ENCODE measurements at regions not wholly inside any gene's neighbourhood (a gene's known extent, or its start where the extent isn't known, plus 50 kb on each side); places are given as distances from the start of the nearest gene placed in this dataset.

GRCh38 chr21:26281506-26281905, 110.9 kb upstream of the APP start (continued):
- no peak for TF ChIP-seq BCL6B (tag by site-specific recombination; IDR thresholded peaks at IDR 0.05)
- TF ChIP-seq EGR2 (tag by site-specific recombination; IDR thresholded peaks at IDR 0.05; ENCODE audit: low read depth), result no peak
- TF ChIP-seq ZIC2 (tag by site-specific recombination; IDR thresholded peaks at IDR 0.05), result no peak
- TF ChIP-seq ZBTB21 (tag by site-specific recombination; IDR thresholded peaks at IDR 0.05), result no peak
- TF ChIP-seq ZNF37A (tag by site-specific recombination; IDR thresholded peaks at IDR 0.05), result no peak
- TF ChIP-seq ZNF404 (tag by site-specific recombination; IDR thresholded peaks at IDR 0.05), result no peak

DNA sequence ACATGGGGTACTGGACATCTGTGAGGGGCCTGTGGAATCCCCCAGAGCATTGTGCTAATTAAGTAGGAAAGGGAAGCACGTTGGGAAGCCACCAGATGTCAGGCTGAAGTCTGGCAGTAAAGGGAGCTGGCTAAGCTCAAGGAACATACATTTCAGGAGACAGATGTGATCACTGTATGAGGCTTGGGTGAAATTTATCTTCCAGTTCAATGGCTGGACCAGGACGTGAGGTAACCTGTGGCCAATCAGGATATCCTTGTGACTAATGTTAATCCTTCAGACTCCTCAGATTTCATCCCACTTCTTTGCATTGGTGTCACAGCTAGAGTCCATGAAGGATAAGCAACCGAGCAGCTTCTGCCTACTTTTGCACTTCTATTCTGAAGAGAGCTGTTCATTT, 110.2 kb upstream of the APP start:
- ChIA-PET CTCF (interaction anchor here (0.6 kb wide), 1 partner anchor 387 kb away, joined by 3 read pairs; no protein-coding TSS in a partner anchor), POLR2A (no interaction called here)
- no peaks in the 10 kb centered on the region for H3K9me3 ChIP-seq (ENCODE audit: control insufficient read depth, insufficient read depth, low read depth, low read length)
- no peak overlapping the region for H3K4me3 ChIP-seq (ENCODE audit: low read depth, low read length)
- H3K27ac ChIP-seq (ENCODE audit: extremely low read depth, low read depth, low read length), result no peak overlapping the region
- H3K4me1 ChIP-seq (ENCODE audit: control insufficient read depth, insufficient read depth, low read length), result no peaks in the 10 kb centered on the region; the same call in 1 of the 2 replicates
- no peaks in the 10 kb centered on the region for H3K36me3 ChIP-seq (ENCODE audit: control insufficient read depth in 2 of 2, insufficient read depth in 1 of 2, low read length in 2 of 2)
- peak; percentile 94; the same call in 1 of the 2 replicates for TF ChIP-seq MYNN (tag by site-specific recombination; IDR thresholded peaks at IDR 0.05; ENCODE audit: borderline replicate concordance)
- TF ChIP-seq ZNF114 (tag by site-specific recombination; IDR thresholded peaks at IDR 0.05), result no peak
- TF ChIP-seq ZNF335 (tag by site-specific recombination; conservative IDR thresholded peaks at IDR 0.05), result 0 out of 2 replicates have a peak, but pooled peaks have one; percentile 8
- TF ChIP-seq ZFP3 (tag by site-specific recombination; IDR thresholded peaks at IDR 0.05; ENCODE audit: low read depth), result no peak
- TF ChIP-seq ZNF585B (tag by site-specific recombination; IDR thresholded peaks at IDR 0.05), result no peak
- TF ChIP-seq ZNF654 (tag by site-specific recombination; IDR thresholded peaks at IDR 0.05; ENCODE audit: low read depth), result 0 out of 2 replicates have a peak, but pooled peaks have one; percentile 7
- peak; percentile 33; the same call in 1 of the 2 replicates for TF ChIP-seq TRIM28 (IDR thresholded peaks at IDR 0.05; ENCODE audit: borderline replicate concordance, low read length)

GRCh38 chr21:26280148-26280547, 109.6 kb upstream of the APP start:
- ChIA-PET CTCF (interaction anchor here (0.6 to 0.7 kb wide), 3 partner anchors 388 to 672 kb away, joined by 3 read pairs; no protein-coding TSS in a partner anchor), POLR2A (no interaction called here)
- no peaks in the 10 kb centered on the region for H3K9me3 ChIP-seq (ENCODE audit: control insufficient read depth, insufficient read depth, low read depth, low read length)
- TF ChIP-seq ZNF433 (tag by site-specific recombination; IDR thresholded peaks at IDR 0.05; ENCODE audit: low read depth) (no peak), ZBTB7A (tag by site-specific recombination; IDR thresholded peaks at IDR 0.05; ENCODE audit: low read depth) (no peak), ZNF830 (tag by site-specific recombination; IDR thresholded peaks at IDR 0.05; ENCODE audit: low read depth) (no peak), PRDM1 (tag by site-specific recombination; IDR thresholded peaks at IDR 0.05) (no peak), ZNF404 (tag by site-specific recombination; IDR thresholded peaks at IDR 0.05) (no peak), ZNF707 (tag by site-specific recombination; IDR thresholded peaks at IDR 0.05) (no peak), GLIS2 (tag by site-specific recombination; IDR thresholded peaks at IDR 0.05) (no peak), ZNF211 (tag by site-specific recombination; IDR thresholded peaks at IDR 0.05; ENCODE audit: low read depth) (no peak)
- H3K36me3 ChIP-seq (ENCODE audit: control insufficient read depth in 2 of 2, insufficient read depth in 1 of 2, low read length in 2 of 2), result no peaks in the 10 kb centered on the region
- no peak overlapping the region for H3K4me3 ChIP-seq (ENCODE audit: low read depth, low read length)
- H3K4me1 ChIP-seq (ENCODE audit: control insufficient read depth, insufficient read depth, low read length), result no peaks in the 10 kb centered on the region; the same call in 1 of the 2 replicates
- H3K27ac ChIP-seq (ENCODE audit: extremely low read depth, low read depth, low read length), result no peak overlapping the region

GRCh38 chr21:26275801-26276200, 105.2 kb upstream of the APP start:
- Histone ChIP-seq H3K36me3 (ENCODE audit: control insufficient read depth in 2 of 2, insufficient read depth in 1 of 2, low read length in 2 of 2) (no peaks in the 10 kb centered on the region), H3K4me3 (ENCODE audit: low read depth, low read length) (no peak overlapping the region), H3K27ac (ENCODE audit: extremely low read depth, low read depth, low read length) (no peak overlapping the region), H3K9me3 (ENCODE audit: control insufficient read depth, insufficient read depth, low read depth, low read length) (no peaks in the 10 kb centered on the region; the same call in 1 of the 2 replicates), H3K4me1 (ENCODE audit: control insufficient read depth, insufficient read depth, low read length) (no peaks in the 10 kb centered on the region; the same call in 1 of the 2 replicates)
- CTCF ChIA-PET, result no interaction called here
- POLR2A ChIA-PET, result no interaction called here
- no peak for TF ChIP-seq ZSCAN23 (tag by site-specific recombination; IDR thresholded peaks at IDR 0.05)
- TF ChIP-seq ZSCAN4 (tag by site-specific recombination; IDR thresholded peaks at IDR 0.05), result no peak
- no peak for TF ChIP-seq ZNF266 (tag by site-specific recombination; IDR thresholded peaks at IDR 0.05; ENCODE audit: low read depth)
- no peak for TF ChIP-seq ZNF114 (tag by site-specific recombination; IDR thresholded peaks at IDR 0.05)
- TF ChIP-seq ZNF560 (tag by site-specific recombination; IDR thresholded peaks at IDR 0.05; ENCODE audit: borderline replicate concordance), result no peak
- no peak for TF ChIP-seq SCRT2 (tag by site-specific recombination; IDR thresholded peaks at IDR 0.05)
- TF ChIP-seq PRDM1 (tag by site-specific recombination; IDR thresholded peaks at IDR 0.05), result no peak
